A549 (cell line): ENCODE measurements at regions not wholly inside any gene's neighbourhood (a gene's known extent, or its start where the extent isn't known, plus 50 kb on each side); places are given as distances from the start of the nearest gene placed in this dataset.

Source experiments
- ATAC-seq, 2 experiments: fragments of 200-7000 bp in 1 of 2; fragments of >200 bp in 1 of 2; cut with Nextera tagmentation in 1 of 2; cut with Tn5 transposase in 1 of 2; 3 replicates each; pipeline versions ENCODE4 v1.8.0 to v1.9.1; 2018 to 2020; ENCODE audit warnings: mild to moderate bottlenecking in 1 of 2, moderate library complexity in 1 of 2
- CTCF ChIA-PET: fragments of 300-600 bp; sonication (Branson Sonifier 250); formaldehyde crosslinking; extraction: SDS; loops from one replicate; lab custom pipeline; 2021; ENCODE audit warnings: antibody characterized with exemption, inconsistent platforms; lab: Yijun Ruan, JAX
- POLR2A ChIA-PET: fragments of 350-600 bp; formaldehyde crosslinking; extraction: SDS; loops from one replicate; lab custom pipeline; 2021; ENCODE audit warnings: antibody characterized with exemption, inconsistent platforms; lab: Yijun Ruan, JAX
- DNase-seq, 2 experiments: peaks; one replicate each; pipeline versions ENCODE4 v3.0.0 to v3.0.0-alpha.2; 2011 to 2016; ENCODE audit warnings: low read depth in 1 of 2, low spot score in 1 of 2
- FAIRE-seq: peaks from 2 replicates; lab custom pipeline; 2011; peaks lifted over from hg19 to GRCh38; lab: Jason Lieb, UNC
- H3K27ac ChIP-seq, 2 experiments: fragments of >200 bp; sonication (Bioruptor Twin); formaldehyde crosslinking; 3 replicates each; pipeline ENCODE4 v1.5.1; 2016 to 2017
- H3K4me1 ChIP-seq: fragments of >200 bp; sonication (Bioruptor Twin); formaldehyde crosslinking; 3 replicates; pipeline ENCODE4 v1.6.1; 2016
- H3K4me2 ChIP-seq: fragments of >200 bp; sonication (Bioruptor Twin); formaldehyde crosslinking; 3 replicates; pipeline ENCODE4 v1.6.1; 2016
- H3K4me3 ChIP-seq: fragments of >200 bp; sonication (Bioruptor Twin); formaldehyde crosslinking; 3 replicates; pipeline ENCODE4 v1.5.1; 2016
- H3K9me3 ChIP-seq: fragments of >200 bp; sonication (Bioruptor Twin); formaldehyde crosslinking; 3 replicates; pipeline ENCODE4 v1.6.1; 2016
- ATOH8 ChIP-seq: fragments of 250-450 bp; sonication (Bioruptor Pico); IDR thresholded peaks from 2 replicates; pipeline ENCODE4 v1.5.0; 2020; ENCODE audit warnings: low read depth, mild to moderate bottlenecking, moderate library complexity
- CBX2 ChIP-seq: fragments of 200-600 bp; sonication (generic); IDR thresholded peaks from 2 replicates; pipeline ENCODE4 v1.6.1; 2016; ENCODE audit warnings: low read depth, mild to moderate bottlenecking, borderline replicate concordance
- ELK1 ChIP-seq: fragments of 150-350 bp; IDR thresholded peaks from 2 replicates; pipeline ENCODE4 v1.6.1; 2014; ENCODE audit warnings: low read depth, mild to moderate bottlenecking, low read length
- ESRRA ChIP-seq: fragments of 150-350 bp; IDR thresholded peaks from 2 replicates; pipeline ENCODE4 v1.6.1; 2014; ENCODE audit warnings: mild to moderate bottlenecking, low read length, borderline replicate concordance
- HOXA7 ChIP-seq: fragments of 250-450 bp; sonication (Bioruptor Pico); IDR thresholded peaks from 2 replicates; pipeline ENCODE4 v1.5.0; 2020; ENCODE audit warnings: mild to moderate bottlenecking, moderate library complexity
- HOXB5 ChIP-seq: fragments of 250-450 bp; sonication (Bioruptor Pico); IDR thresholded peaks from 2 replicates; pipeline ENCODE4 v1.5.0; 2020; ENCODE audit warnings: mild to moderate bottlenecking, moderate library complexity
- JUNB ChIP-seq: fragments of >200 bp; sonication (Bioruptor Twin); formaldehyde crosslinking; IDR thresholded peaks from 2 replicates; pipeline ENCODE4 v1.6.1; 2016
- MAFK ChIP-seq: fragments of 450-650 bp; IDR thresholded peaks from 2 replicates; pipeline ENCODE4 v1.6.1; 2014; ENCODE audit not compliant: partially characterized antibody
- MAZ ChIP-seq: fragments of 150-350 bp; IDR thresholded peaks from 2 replicates; pipeline ENCODE4 v1.6.1; 2014; ENCODE audit warnings: antibody characterized with exemption, low read depth, low read length, borderline replicate concordance
- NFE2L2 ChIP-seq: fragments of 150-350 bp; conservative IDR thresholded peaks from 2 replicates; pipeline ENCODE4 v1.6.1; 2014; ENCODE audit warnings: low read length
- NPAS2 ChIP-seq: fragments of 250-450 bp; sonication (Bioruptor Pico); IDR thresholded peaks from 2 replicates; pipeline ENCODE4 v1.8.0; 2022; ENCODE audit warnings: mild to moderate bottlenecking, moderate library complexity, borderline replicate concordance
- PHF8 ChIP-seq: fragments of 200-600 bp; sonication (generic); IDR thresholded peaks from 2 replicates; pipeline ENCODE4 v1.6.1; 2016; ENCODE audit warnings: low read depth, mild to moderate bottlenecking, antibody characterized with exemption, moderate library complexity, borderline replicate concordance
- POLR2A ChIP-seq: IDR thresholded peaks from 2 replicates; pipeline ENCODE4 v1.6.1; 2012; ENCODE audit warnings: mild to moderate bottlenecking, low read length
- RCOR1 ChIP-seq: fragments of 150-350 bp; IDR thresholded peaks from 2 replicates; pipeline ENCODE4 v1.6.1; 2014; ENCODE audit warnings: antibody characterized with exemption, low read length, low read depth
- RFX5 ChIP-seq: fragments of 450-650 bp; IDR thresholded peaks from 2 replicates; pipeline ENCODE4 v1.7.1; 2014; ENCODE audit warnings: antibody characterized with exemption, mild to moderate bottlenecking, moderate library complexity
- TFCP2L1 ChIP-seq: fragments of 250-450 bp; sonication (Bioruptor Pico); IDR thresholded peaks from 2 replicates; pipeline ENCODE4 v1.5.0; 2021; ENCODE audit warnings: mild to moderate bottlenecking
- ZC3H11A ChIP-seq: fragments of 450-650 bp; IDR thresholded peaks from 2 replicates; pipeline ENCODE4 v1.6.1; 2014; ENCODE audit warnings: antibody characterized with exemption, mild to moderate bottlenecking
- ZNF302 ChIP-seq: fragments of 250-450 bp; sonication (Bioruptor Pico); IDR thresholded peaks from 2 replicates; pipeline ENCODE4 v1.9.0; 2021; ENCODE audit warnings: inconsistent platforms, mild to moderate bottlenecking, moderate library complexity
- ZSCAN20 ChIP-seq: fragments of 250-450 bp; sonication (Bioruptor Pico); IDR thresholded peaks from 2 replicates; pipeline ENCODE4 v1.8.0; 2022; ENCODE audit warnings: mild to moderate bottlenecking, moderate library complexity
- WGBS: methylation state at CpG from one replicate; pipeline ENCODE4 v1.1.6; 2017; ENCODE audit errors: missing lambda C conversion rate; 5-methylcytosine and 5-hydroxymethylcytosine counted together
- TF ChIP-seq, protein P1 (sequence below): fragments of >200 bp; sonication (Bioruptor Twin); formaldehyde crosslinking; IDR thresholded peaks from 3 replicates; pipeline ENCODE4 v1.5.1; 2016
- TF ChIP-seq, protein P2 (sequence below): IDR thresholded peaks from 2 replicates; pipeline ENCODE4 v1.6.1; 2012
- TF ChIP-seq, protein P3 (sequence below): IDR thresholded peaks from 2 replicates; pipeline ENCODE4 v1.6.1; 2012

GRCh38 chr6:141957271-141957670 lies 175.5 kb upstream of the GJE1 start:
- Histone ChIP-seq H3K4me3 (no peak overlapping the region), H3K4me2 (no peak overlapping the region)
- CTCF ChIA-PET, result no interaction called here

DNA sequence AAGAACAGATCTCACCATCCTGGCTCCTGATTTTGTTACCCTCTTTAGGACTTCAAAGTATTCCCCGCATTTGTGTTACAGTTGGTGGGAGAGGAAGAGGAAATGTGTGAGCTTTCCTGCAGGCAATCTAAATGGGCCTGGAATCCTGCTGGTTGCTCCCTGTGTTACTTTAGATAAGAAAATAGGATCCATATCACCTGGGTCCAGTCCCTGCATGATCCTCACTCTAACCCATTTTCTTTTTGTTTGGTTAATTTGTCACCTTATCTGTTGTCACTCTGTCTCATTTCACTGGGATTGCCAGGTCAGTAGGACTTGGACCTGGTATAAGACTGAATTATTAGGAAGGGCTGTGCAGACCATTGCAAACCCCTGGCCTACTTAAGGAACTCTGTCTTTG lies 175.9 kb upstream of the GJE1 start:
- no peak overlapping the region for H3K27ac ChIP-seq
- TF ChIP-seq TFCP2L1 (CRISPR knock-in tag) (no peak), NFE2L2 (no peak), ZC3H11A (no peak), ZSCAN20 (CRISPR knock-in tag) (no peak), PHF8 (no peak)
- TF ChIP-seq, protein P1, sequence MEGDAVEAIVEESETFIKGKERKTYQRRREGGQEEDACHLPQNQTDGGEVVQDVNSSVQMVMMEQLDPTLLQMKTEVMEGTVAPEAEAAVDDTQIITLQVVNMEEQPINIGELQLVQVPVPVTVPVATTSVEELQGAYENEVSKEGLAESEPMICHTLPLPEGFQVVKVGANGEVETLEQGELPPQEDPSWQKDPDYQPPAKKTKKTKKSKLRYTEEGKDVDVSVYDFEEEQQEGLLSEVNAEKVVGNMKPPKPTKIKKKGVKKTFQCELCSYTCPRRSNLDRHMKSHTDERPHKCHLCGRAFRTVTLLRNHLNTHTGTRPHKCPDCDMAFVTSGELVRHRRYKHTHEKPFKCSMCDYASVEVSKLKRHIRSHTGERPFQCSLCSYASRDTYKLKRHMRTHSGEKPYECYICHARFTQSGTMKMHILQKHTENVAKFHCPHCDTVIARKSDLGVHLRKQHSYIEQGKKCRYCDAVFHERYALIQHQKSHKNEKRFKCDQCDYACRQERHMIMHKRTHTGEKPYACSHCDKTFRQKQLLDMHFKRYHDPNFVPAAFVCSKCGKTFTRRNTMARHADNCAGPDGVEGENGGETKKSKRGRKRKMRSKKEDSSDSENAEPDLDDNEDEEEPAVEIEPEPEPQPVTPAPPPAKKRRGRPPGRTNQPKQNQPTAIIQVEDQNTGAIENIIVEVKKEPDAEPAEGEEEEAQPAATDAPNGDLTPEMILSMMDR, result no peak
- no peak for ATAC-seq
- DNase-seq, result no peak
- H3K9me3 ChIP-seq, result no peaks in the 10 kb centered on the region; the same call in 2 of the 3 replicates
- no peak for FAIRE-seq
- WGBS, result 85% methylated on average over 1 of the region's 1 CpG
- ChIA-PET POLR2A (no interaction called here), CTCF (no interaction called here)
- no peak overlapping the region for H3K4me3 ChIP-seq
- no peaks in the 10 kb centered on the region for H3K4me1 ChIP-seq
- no peak overlapping the region for H3K4me2 ChIP-seq

More at GRCh38 chr6:141957271-141957670, 175.5 kb upstream of the GJE1 start:
- Histone ChIP-seq H3K9me3 (no peaks in the 10 kb centered on the region; the same call in 2 of the 3 replicates), H3K27ac (no peak overlapping the region), H3K4me1 (no peaks in the 10 kb centered on the region)
- ATAC-seq, result no peak
- POLR2A ChIA-PET, result no interaction called here
- no peak for FAIRE-seq
- TF ChIP-seq, protein P2, sequence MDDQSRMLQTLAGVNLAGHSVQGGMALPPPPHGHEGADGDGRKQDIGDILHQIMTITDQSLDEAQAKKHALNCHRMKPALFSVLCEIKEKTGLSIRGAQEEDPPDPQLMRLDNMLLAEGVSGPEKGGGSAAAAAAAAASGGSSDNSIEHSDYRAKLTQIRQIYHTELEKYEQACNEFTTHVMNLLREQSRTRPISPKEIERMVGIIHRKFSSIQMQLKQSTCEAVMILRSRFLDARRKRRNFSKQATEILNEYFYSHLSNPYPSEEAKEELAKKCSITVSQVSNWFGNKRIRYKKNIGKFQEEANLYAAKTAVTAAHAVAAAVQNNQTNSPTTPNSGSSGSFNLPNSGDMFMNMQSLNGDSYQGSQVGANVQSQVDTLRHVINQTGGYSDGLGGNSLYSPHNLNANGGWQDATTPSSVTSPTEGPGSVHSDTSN, result no peak
- no peak for TF ChIP-seq ATOH8 (CRISPR knock-in tag)
- TF ChIP-seq HOXB5 (CRISPR knock-in tag), result no peak
- TF ChIP-seq ZNF302 (CRISPR knock-in tag), result no peak
- TF ChIP-seq, protein P3, sequence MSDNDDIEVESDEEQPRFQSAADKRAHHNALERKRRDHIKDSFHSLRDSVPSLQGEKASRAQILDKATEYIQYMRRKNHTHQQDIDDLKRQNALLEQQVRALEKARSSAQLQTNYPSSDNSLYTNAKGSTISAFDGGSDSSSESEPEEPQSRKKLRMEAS, result no peak
- TF ChIP-seq CBX2, result no peak
- no peak for TF ChIP-seq RCOR1
- no peak for TF ChIP-seq RFX5
- no peak for TF ChIP-seq MAFK
- TF ChIP-seq TFCP2L1 (CRISPR knock-in tag), result no peak
- TF ChIP-seq NPAS2 (CRISPR knock-in tag), result no peak
- no peak for TF ChIP-seq JUNB
- TF ChIP-seq ELK1, result no peak
- TF ChIP-seq HOXA7 (CRISPR knock-in tag), result no peak
- TF ChIP-seq ESRRA, result no peak
- no peak for TF ChIP-seq MAZ
- TF ChIP-seq POLR2A, result no peak
- 7% methylated on average over 4 of the region's 4 CpGs for WGBS
- DNase-seq, result no peak
